Lung (tissue), 11 donors: ENCODE measurements at regions not wholly inside any gene's neighbourhood (a gene's known extent, or its start where the extent isn't known, plus 50 kb on each side); places are given as distances from the start of the nearest gene placed in this dataset.

Experiments used
- ATAC-seq: fragments of 200-7000 bp; cut with Tn5 transposase; one replicate; pipeline ENCODE4 v1.9.1; 2020; ENCODE audit warnings: moderate number of reproducible peaks; ENCODE audit not compliant: insufficient read depth, low FRiP score
- DNase-seq, 3 donors: peaks; one replicate each; pipeline ENCODE4 v3.0.0-alpha.2; 2013 to 2017
- H3K27ac ChIP-seq, 2 donors: one replicate each; pipeline ENCODE4 v1.5.1; 2013; ENCODE audit warnings: mild to moderate bottlenecking in 2 of 2, moderate library complexity in 2 of 2, control low read depth in 1 of 2, inconsistent platforms in 1 of 2, low read depth in 1 of 2, low read length in 1 of 2
- H3K27me3 ChIP-seq, 3 donors: one replicate each; pipeline ENCODE4 v1.5.1; 2013; ENCODE audit warnings: low read length in 2 of 3; ENCODE audit not compliant: control insufficient read depth in 3 of 3, insufficient read depth in 3 of 3
- H3K36me3 ChIP-seq, 4 donors: one replicate each; pipeline ENCODE4 v1.5.1; 2013; ENCODE audit warnings: low read length in 4 of 4, mild to moderate bottlenecking in 1 of 4, moderate library complexity in 1 of 4; ENCODE audit not compliant: control insufficient read depth in 4 of 4, insufficient read depth in 4 of 4
- H3K4me1 ChIP-seq, 5 donors: one replicate each; pipeline ENCODE4 v1.5.1; 2013; ENCODE audit warnings: low read length in 5 of 5, mild to moderate bottlenecking in 2 of 5, moderate library complexity in 1 of 5; ENCODE audit not compliant: control insufficient read depth in 5 of 5, insufficient read depth in 5 of 5
- H3K4me3 ChIP-seq: one replicate; pipeline ENCODE4 v1.5.1; 2013; ENCODE audit warnings: mild to moderate bottlenecking, control low read depth, moderate library complexity
- H3K9ac ChIP-seq, 2 donors: one replicate each; pipeline ENCODE4 v1.5.1; 2013; ENCODE audit warnings: low read length in 2 of 2, control low read depth in 1 of 2; ENCODE audit not compliant: insufficient read depth in 1 of 2
- H3K9me3 ChIP-seq, 4 donors: one replicate each; pipeline ENCODE4 v1.5.1; 2013; ENCODE audit warnings: low read length in 3 of 4, mild to moderate bottlenecking in 1 of 4, moderate library complexity in 1 of 4; ENCODE audit not compliant: control insufficient read depth in 4 of 4, insufficient read depth in 3 of 4
- WGBS, 2 donors: extraction: QIAGEN DNeasy Blood & Tissue Kit; methylation state at CpG; one replicate each; pipeline ENCODE4 v1.1.7; 2013; 5-methylcytosine and 5-hydroxymethylcytosine counted together
- TF ChIP-seq, protein P1 (sequence below): IDR thresholded peaks from 2 replicates; pipeline ENCODE4 v1.5.1; 2012; ENCODE audit warnings: mild to moderate bottlenecking; ENCODE audit errors: control extremely low read depth, extremely low read depth
- donor health status: control.
- donor health status: control.
- donor health status: Bipolar disorder and iron deficiency.
- donor health status: healthy.
- donor health status: DM: yes; HTN: yes; CAD: no.

DNA sequence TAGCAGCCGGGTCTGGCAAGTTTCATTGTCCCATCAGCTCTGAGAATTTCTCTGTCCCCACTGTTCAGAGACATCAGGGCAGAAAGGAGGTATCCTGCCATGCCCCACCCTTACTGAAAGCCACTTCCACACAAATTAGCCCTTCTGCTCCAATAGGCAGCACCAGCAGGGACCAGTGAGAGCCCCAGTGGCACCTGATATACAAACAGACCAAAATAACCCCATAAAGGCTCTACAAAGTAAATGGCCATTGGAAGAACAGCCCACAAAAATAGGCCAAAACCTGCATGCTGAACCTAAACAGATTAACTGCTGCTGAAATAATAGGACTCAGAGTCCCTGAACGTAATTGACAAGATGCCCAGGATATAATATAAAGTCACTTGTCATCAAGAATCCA, 199.9 kb downstream of the TMEM200A start:
- 91% methylated on average over 2 of the region's 2 CpGs for WGBS, 2 donors
- TF ChIP-seq, protein P1, sequence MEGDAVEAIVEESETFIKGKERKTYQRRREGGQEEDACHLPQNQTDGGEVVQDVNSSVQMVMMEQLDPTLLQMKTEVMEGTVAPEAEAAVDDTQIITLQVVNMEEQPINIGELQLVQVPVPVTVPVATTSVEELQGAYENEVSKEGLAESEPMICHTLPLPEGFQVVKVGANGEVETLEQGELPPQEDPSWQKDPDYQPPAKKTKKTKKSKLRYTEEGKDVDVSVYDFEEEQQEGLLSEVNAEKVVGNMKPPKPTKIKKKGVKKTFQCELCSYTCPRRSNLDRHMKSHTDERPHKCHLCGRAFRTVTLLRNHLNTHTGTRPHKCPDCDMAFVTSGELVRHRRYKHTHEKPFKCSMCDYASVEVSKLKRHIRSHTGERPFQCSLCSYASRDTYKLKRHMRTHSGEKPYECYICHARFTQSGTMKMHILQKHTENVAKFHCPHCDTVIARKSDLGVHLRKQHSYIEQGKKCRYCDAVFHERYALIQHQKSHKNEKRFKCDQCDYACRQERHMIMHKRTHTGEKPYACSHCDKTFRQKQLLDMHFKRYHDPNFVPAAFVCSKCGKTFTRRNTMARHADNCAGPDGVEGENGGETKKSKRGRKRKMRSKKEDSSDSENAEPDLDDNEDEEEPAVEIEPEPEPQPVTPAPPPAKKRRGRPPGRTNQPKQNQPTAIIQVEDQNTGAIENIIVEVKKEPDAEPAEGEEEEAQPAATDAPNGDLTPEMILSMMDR: no peak
- Histone ChIP-seq H3K9me3 (peaks cover 0 to 2% (median 0%) of the 10 kb centered on the region in 4 donors), H3K9ac (no peak overlapping the region), H3K27ac (no peak overlapping the region), H3K4me1 (no peaks in the 10 kb centered on the region), H3K4me3 (no peak overlapping the region), H3K36me3 (no peaks in the 10 kb centered on the region), H3K27me3 (no peaks in the 10 kb centered on the region)
- no peak for ATAC-seq
- no peak for DNase-seq

DNA sequence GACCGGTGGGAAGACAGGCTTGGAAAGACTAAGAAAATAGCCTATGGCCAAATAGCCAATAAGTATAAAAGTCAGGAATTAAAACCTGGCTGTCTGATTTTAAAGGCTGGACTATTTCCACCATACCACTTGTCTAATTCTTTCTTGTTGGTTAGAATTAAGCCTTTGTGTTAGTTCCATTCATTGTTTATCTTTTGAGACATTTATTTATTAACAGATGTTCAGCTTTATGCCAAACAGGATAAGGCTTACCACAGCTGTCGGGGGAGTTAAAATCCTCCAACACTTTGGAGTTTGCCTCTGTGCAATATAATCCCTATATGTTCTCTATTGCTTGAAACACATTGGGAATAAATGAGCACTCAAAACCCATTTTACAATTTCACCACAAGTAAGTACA, 208.3 kb downstream of the TMEM200A start:
- Histone ChIP-seq H3K4me3 (no peak overlapping the region), H3K36me3 (no peaks in the 10 kb centered on the region), H3K27me3 (no peaks in the 10 kb centered on the region), H3K9me3 (peaks cover 0 to 2% (median 0%) of the 10 kb centered on the region in 4 donors), H3K4me1 (no peaks in the 10 kb centered on the region), H3K27ac (no peak overlapping the region), H3K9ac (no peak overlapping the region)
- TF ChIP-seq, protein P1: no peak
- ATAC-seq (no peak), DNase-seq (peak in 1 of 3 donors; percentile 2)
- 53 to 59% methylated on average over 2 of the region's 2 CpGs for WGBS, 2 donors

DNA sequence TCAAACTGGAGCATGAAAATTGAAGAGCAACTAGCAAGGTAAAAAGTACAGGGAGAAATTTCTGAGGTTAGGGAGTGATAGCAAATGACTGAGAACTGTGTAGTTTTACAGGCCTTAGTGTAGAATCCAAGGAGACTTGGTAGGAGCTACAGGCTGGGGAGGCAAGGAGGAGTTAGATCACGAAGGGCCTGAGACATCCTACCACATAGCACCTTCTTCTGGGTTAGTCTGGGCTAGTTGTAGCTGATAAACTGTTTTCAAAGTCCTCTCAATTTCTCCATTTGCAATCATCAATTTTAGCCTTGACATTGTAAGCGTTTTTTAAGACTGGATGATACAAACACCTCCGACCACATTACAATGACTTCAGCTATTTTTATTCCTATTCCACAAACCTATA, 209.7 kb downstream of the TMEM200A start:
- Histone ChIP-seq H3K4me3 (no peak overlapping the region), H3K9ac (no peak overlapping the region), H3K36me3 (no peaks in the 10 kb centered on the region), H3K4me1 (no peaks in the 10 kb centered on the region), H3K9me3 (peaks cover 0 to 2% (median 0%) of the 10 kb centered on the region in 4 donors), H3K27me3 (no peaks in the 10 kb centered on the region), H3K27ac (no peak overlapping the region)
- no peak for ATAC-seq
- 59 to 78% methylated on average over 3 of the region's 3 CpGs for WGBS, 2 donors
- no peak for DNase-seq
- TF ChIP-seq, protein P1: no peak

DNA sequence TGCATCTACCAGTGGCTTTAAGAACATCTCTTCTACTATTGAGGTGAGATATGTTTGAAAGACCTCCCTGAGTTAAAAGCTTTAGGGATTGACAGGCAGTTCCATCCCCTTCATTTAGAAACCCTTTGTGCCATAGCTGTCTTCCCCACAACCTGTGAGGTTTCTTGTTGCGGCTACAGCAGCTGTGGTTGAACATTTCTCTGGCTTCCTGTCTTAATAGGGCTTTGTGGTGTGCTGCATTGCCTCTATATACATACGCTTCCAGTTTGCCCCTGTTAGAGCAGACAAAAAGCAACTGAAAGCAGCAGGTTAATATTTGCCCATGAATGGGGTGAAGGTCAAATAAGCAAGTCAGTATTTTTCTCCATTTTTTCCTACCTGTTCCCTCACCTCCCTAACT, 210.2 kb downstream of the TMEM200A start:
- Histone ChIP-seq H3K36me3 (no peaks in the 10 kb centered on the region), H3K27me3 (no peaks in the 10 kb centered on the region), H3K27ac (no peak overlapping the region), H3K9ac (no peak overlapping the region), H3K4me3 (no peak overlapping the region), H3K9me3 (peaks cover 0 to 2% (median 0%) of the 10 kb centered on the region in 4 donors), H3K4me1 (no peaks in the 10 kb centered on the region)
- TF ChIP-seq, protein P1: no peak
- no peak for DNase-seq
- no peak for ATAC-seq
- WGBS, 2 donors: 31 to 65% methylated on average over 2 of the region's 2 CpGs
